ENCODE measurements at regions not wholly inside any gene's neighbourhood (a gene's known extent, or its start where the extent isn't known, plus 50 kb on each side); places are given as distances from the start of the nearest gene placed in this dataset.

GRCh38 chr2:12597610-12598009, 119.1 kb upstream of the TRIB2 start:
- Histone ChIP-seq H3K4me3 (ENCODE audit: low read length) (no peak overlapping the region), H3K27me3 (ENCODE audit: insufficient read depth, low read length) (no peaks in the 10 kb centered on the region), H3K9me3 (ENCODE audit: low read depth, low read length) (no peaks in the 10 kb centered on the region), H3K4me1 (ENCODE audit: insufficient read depth, low read length) (no peaks in the 10 kb centered on the region)

GRCh38 chr2:12602661-12603060, 114.1 kb upstream of the TRIB2 start:
- H3K9me3 ChIP-seq (ENCODE audit: low read depth, low read length) = no peaks in the 10 kb centered on the region
- H3K27me3 ChIP-seq (ENCODE audit: insufficient read depth, low read length) = no peaks in the 10 kb centered on the region
- no peak overlapping the region for H3K4me3 ChIP-seq (ENCODE audit: low read length)
- no peaks in the 10 kb centered on the region for H3K4me1 ChIP-seq (ENCODE audit: insufficient read depth, low read length)

GRCh38 chr2:12603781-12604295, 112.9 kb upstream of the TRIB2 start:
- Histone ChIP-seq H3K9me3 (ENCODE audit: low read depth, low read length) (no peaks in the 10 kb centered on the region), H3K4me1 (ENCODE audit: insufficient read depth, low read length) (no peaks in the 10 kb centered on the region), H3K4me3 (ENCODE audit: low read length) (no peak overlapping the region), H3K27me3 (ENCODE audit: insufficient read depth, low read length) (no peaks in the 10 kb centered on the region)

- Histone ChIP-seq H3K4me1 (ENCODE audit: insufficient read depth, low read length) (no peaks in the 10 kb centered on the region), H3K27me3 (ENCODE audit: insufficient read depth, low read length) (no peaks in the 10 kb centered on the region), H3K9me3 (ENCODE audit: low read depth, low read length) (no peaks in the 10 kb centered on the region), H3K4me3 (ENCODE audit: low read length) (no peak overlapping the region)
These were observed 112.4 kb upstream of the TRIB2 start for GRCh38 chr2:12604341-12604740.

GRCh38 chr2:12605366-12605765, 111.4 kb upstream of the TRIB2 start:
- H3K4me1 ChIP-seq (ENCODE audit: insufficient read depth, low read length) = no peaks in the 10 kb centered on the region
- no peaks in the 10 kb centered on the region for H3K9me3 ChIP-seq (ENCODE audit: low read depth, low read length)
- H3K27me3 ChIP-seq (ENCODE audit: insufficient read depth, low read length) = no peaks in the 10 kb centered on the region
- no peak overlapping the region for H3K4me3 ChIP-seq (ENCODE audit: low read length)

GRCh38 chr2:12605936-12606335, 110.8 kb upstream of the TRIB2 start:
- Histone ChIP-seq H3K4me3 (ENCODE audit: low read length) (no peak overlapping the region), H3K9me3 (ENCODE audit: low read depth, low read length) (no peaks in the 10 kb centered on the region), H3K4me1 (ENCODE audit: insufficient read depth, low read length) (no peaks in the 10 kb centered on the region)

GRCh38 chr2:12606472-12607000, 110.2 kb upstream of the TRIB2 start:
- Histone ChIP-seq H3K9me3 (ENCODE audit: low read depth, low read length) (no peaks in the 10 kb centered on the region), H3K4me1 (ENCODE audit: insufficient read depth, low read length) (no peaks in the 10 kb centered on the region), H3K4me3 (ENCODE audit: low read length) (no peak overlapping the region), H3K27me3 (ENCODE audit: insufficient read depth, low read length) (no peaks in the 10 kb centered on the region)

More at GRCh38 chr2:12605936-12606335, 110.8 kb upstream of the TRIB2 start:
- H3K27me3 ChIP-seq (ENCODE audit: insufficient read depth, low read length) = no peaks in the 10 kb centered on the region

- H3K27me3 ChIP-seq (ENCODE audit: insufficient read depth, low read length) = no peaks in the 10 kb centered on the region
- no peaks in the 10 kb centered on the region for H3K9me3 ChIP-seq (ENCODE audit: low read depth, low read length)
- no peak overlapping the region for H3K4me3 ChIP-seq (ENCODE audit: low read length)
- H3K4me1 ChIP-seq (ENCODE audit: insufficient read depth, low read length) = no peaks in the 10 kb centered on the region
These were observed 108.8 kb upstream of the TRIB2 start for GRCh38 chr2:12607971-12608370.

- H3K9me3 ChIP-seq (ENCODE audit: low read depth, low read length) = no peaks in the 10 kb centered on the region
- H3K4me3 ChIP-seq (ENCODE audit: low read length) = no peak overlapping the region
- no peaks in the 10 kb centered on the region for H3K27me3 ChIP-seq (ENCODE audit: insufficient read depth, low read length)
- H3K4me1 ChIP-seq (ENCODE audit: insufficient read depth, low read length) = peaks cover 4% of the 10 kb centered on the region
These were observed 106.4 kb upstream of the TRIB2 start for GRCh38 chr2:12610314-12610713.

- no peak overlapping the region for H3K4me3 ChIP-seq (ENCODE audit: low read length)
- H3K4me1 ChIP-seq (ENCODE audit: insufficient read depth, low read length) = peaks cover 10% of the 10 kb centered on the region
- H3K27me3 ChIP-seq (ENCODE audit: insufficient read depth, low read length) = no peaks in the 10 kb centered on the region
- no peaks in the 10 kb centered on the region for H3K9me3 ChIP-seq (ENCODE audit: low read depth, low read length)
These were observed 104.6 kb upstream of the TRIB2 start for GRCh38 chr2:12612168-12612567.

- no peaks in the 10 kb centered on the region for H3K27me3 ChIP-seq (ENCODE audit: insufficient read depth, low read length)
- no peaks in the 10 kb centered on the region for H3K9me3 ChIP-seq (ENCODE audit: low read depth, low read length)
- H3K4me3 ChIP-seq (ENCODE audit: low read length) = no peak overlapping the region
- peaks cover 15% of the 10 kb centered on the region for H3K4me1 ChIP-seq (ENCODE audit: insufficient read depth, low read length)
These were observed 104.1 kb upstream of the TRIB2 start for GRCh38 chr2:12612671-12613070.

GRCh38 chr2:12613137-12613835, 103.5 kb upstream of the TRIB2 start:
- Histone ChIP-seq H3K4me1 (ENCODE audit: insufficient read depth, low read length) (peaks cover 16% of the 10 kb centered on the region), H3K27me3 (ENCODE audit: insufficient read depth, low read length) (no peaks in the 10 kb centered on the region), H3K9me3 (ENCODE audit: low read depth, low read length) (no peaks in the 10 kb centered on the region), H3K4me3 (ENCODE audit: low read length) (no peak overlapping the region)

GRCh38 chr2:12615509-12615908, 101.2 kb upstream of the TRIB2 start:
- Histone ChIP-seq H3K27me3 (ENCODE audit: insufficient read depth, low read length) (no peaks in the 10 kb centered on the region), H3K9me3 (ENCODE audit: low read depth, low read length) (no peaks in the 10 kb centered on the region), H3K4me3 (ENCODE audit: low read length) (no peak overlapping the region), H3K4me1 (ENCODE audit: insufficient read depth, low read length) (peaks cover 16% of the 10 kb centered on the region)

- H3K4me1 ChIP-seq (ENCODE audit: insufficient read depth, low read length) = peaks cover 16% of the 10 kb centered on the region
- no peaks in the 10 kb centered on the region for H3K9me3 ChIP-seq (ENCODE audit: low read depth, low read length)
- no peaks in the 10 kb centered on the region for H3K27me3 ChIP-seq (ENCODE audit: insufficient read depth, low read length)
- no peak overlapping the region for H3K4me3 ChIP-seq (ENCODE audit: low read length)
These were observed 100.1 kb upstream of the TRIB2 start for GRCh38 chr2:12616456-12617156.

- H3K4me3 ChIP-seq (ENCODE audit: low read length) = no peak overlapping the region
- peaks cover 16% of the 10 kb centered on the region for H3K4me1 ChIP-seq (ENCODE audit: insufficient read depth, low read length)
- no peaks in the 10 kb centered on the region for H3K9me3 ChIP-seq (ENCODE audit: low read depth, low read length)
- no peaks in the 10 kb centered on the region for H3K27me3 ChIP-seq (ENCODE audit: insufficient read depth, low read length)
These were observed 99.4 kb upstream of the TRIB2 start for GRCh38 chr2:12617366-12617765.

All from mononuclear cell (primary cell).